ENCODE measurements at regions not wholly inside any gene's neighbourhood (a gene's known extent, or its start where the extent isn't known, plus 50 kb on each side); places are given as distances from the start of the nearest gene placed in this dataset.

GRCh38 chr15:53397041-53397616 lies 362.3 kb downstream of the WDR72 start:
- no peak for DNase-seq

GRCh38 chr15:53395871-53396270 lies 363.6 kb downstream of the WDR72 start:
- DNase-seq = no peak

GRCh38 chr15:53390549-53390948 lies 368.9 kb downstream of the WDR72 start:
- DNase-seq = no peak

GRCh38 chr15:53389271-53390037 lies 370.0 kb downstream of the WDR72 start:
- DNase-seq = no peak

- no peak for DNase-seq
These were observed 375.0 kb downstream of the WDR72 start for GRCh38 chr15:53384417-53384816.

- no peak for DNase-seq
These were observed 381.2 kb downstream of the WDR72 start for GRCh38 chr15:53378096-53378800.

GRCh38 chr15:53367740-53368139 lies 391.7 kb downstream of the WDR72 start:
- no peak for DNase-seq

- no peak for DNase-seq
These were observed 398.6 kb downstream of the WDR72 start for GRCh38 chr15:53360881-53361280.

GRCh38 chr15:53359038-53359437 lies 400.4 kb downstream of the WDR72 start:
- no peak for DNase-seq

GRCh38 chr15:53354874-53355273 lies 404.6 kb downstream of the WDR72 start:
- no peak for DNase-seq

- no peak for DNase-seq
These were observed 408.1 kb downstream of the WDR72 start for GRCh38 chr15:53351373-53351772.

GRCh38 chr15:53346583-53346982 lies 412.9 kb downstream of the WDR72 start:
- DNase-seq = no peak

GRCh38 chr15:53331328-53332190 lies 427.9 kb downstream of the WDR72 start:
- DNase-seq = no peak

- no peak for DNase-seq
These were observed 431.1 kb downstream of the WDR72 start for GRCh38 chr15:53328341-53328740.

- DNase-seq = no peak
These were observed 435.4 kb downstream of the WDR72 start for GRCh38 chr15:53324061-53324460.

- DNase-seq = no peak
These were observed 436.3 kb downstream of the WDR72 start for GRCh38 chr15:53323191-53323590.

GRCh38 chr15:53320816-53321215 lies 438.6 kb downstream of the WDR72 start:
- DNase-seq = no peak

- no peak for DNase-seq
These were observed 446.8 kb downstream of the WDR72 start for GRCh38 chr15:53312707-53313106.

- DNase-seq = no peak
These were observed 448.8 kb downstream of the WDR72 start for GRCh38 chr15:53310709-53311108.

- no peak for DNase-seq
These were observed 451.4 kb downstream of the WDR72 start for GRCh38 chr15:53307952-53308624.

- no peak for DNase-seq
These were observed 453.9 kb downstream of the WDR72 start for GRCh38 chr15:53305554-53305953.

- DNase-seq = no peak
These were observed 454.4 kb downstream of the WDR72 start for GRCh38 chr15:53305101-53305500.

GRCh38 chr15:53297828-53298227 lies 461.6 kb downstream of the WDR72 start:
- no peak for DNase-seq
